Mesodermal cell (in vitro differentiated cells): ENCODE measurements at regions not wholly inside any gene's neighbourhood (a gene's known extent, or its start where the extent isn't known, plus 50 kb on each side); places are given as distances from the start of the nearest gene placed in this dataset.

Experiments
- H3K27ac ChIP-seq: 2 replicates; pipeline ENCODE4 v1.7.0; 2013; ENCODE audit warnings: mild to moderate bottlenecking, low read depth, low read length, moderate library complexity; ENCODE audit not compliant: severe bottlenecking
- H3K36me3 ChIP-seq: 2 replicates; pipeline ENCODE4 v1.7.1; 2013; ENCODE audit warnings: mild to moderate bottlenecking, low read length, moderate library complexity; ENCODE audit not compliant: control insufficient read depth, insufficient read depth
- H3K4me1 ChIP-seq: one replicate; pipeline ENCODE4 v1.7.1; 2013; ENCODE audit warnings: mild to moderate bottlenecking, low read length; ENCODE audit not compliant: insufficient read depth, control insufficient read depth, poor library complexity, severe bottlenecking
- H3K4me3 ChIP-seq: 2 replicates; pipeline ENCODE4 v1.7.0; 2013; ENCODE audit warnings: low read length, control low read depth, mild to moderate bottlenecking; ENCODE audit not compliant: insufficient read depth, poor library complexity, severe bottlenecking; ENCODE audit errors: extremely low read depth
- H3K9me3 ChIP-seq: 2 replicates; pipeline ENCODE4 v1.7.1; 2013; ENCODE audit warnings: mild to moderate bottlenecking, low read length, moderate library complexity; ENCODE audit not compliant: control insufficient read depth
- WGBS, 2 experiments: methylation state at CpG; one replicate each; pipeline ENCODE4 v1.1.5; 2013; ENCODE audit warnings: missing lambda C conversion rate in 2 of 2; ENCODE audit not compliant: insufficient coverage in 2 of 2; 5-methylcytosine and 5-hydroxymethylcytosine counted together

DNA sequence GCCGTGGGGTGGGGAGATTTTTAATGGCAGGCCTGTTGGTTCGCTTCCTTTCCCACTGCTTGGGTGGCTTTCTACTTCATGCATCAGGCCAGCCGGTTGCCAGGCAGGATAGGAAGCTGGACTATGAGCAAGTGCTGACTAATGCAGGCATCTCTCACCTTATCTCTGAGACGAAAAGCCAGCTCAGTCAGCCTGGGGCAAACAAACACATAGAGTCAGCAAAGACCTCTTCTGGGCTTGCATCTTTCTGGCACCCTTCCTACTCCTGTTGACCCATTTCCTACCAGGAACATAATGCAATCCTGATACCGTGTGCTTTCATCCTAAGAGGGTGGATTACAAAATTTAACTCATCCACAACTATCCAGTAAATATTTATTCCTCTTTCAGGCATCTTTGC, 416.6 kb upstream of the MEX3C start:
- no peaks in the 10 kb centered on the region for H3K36me3 ChIP-seq
- WGBS, 2 experiments, result 47 to 63% methylated on average over 3 of the region's 5 CpGs
- H3K4me1 ChIP-seq, result peaks cover 9% of the 10 kb centered on the region
- H3K27ac ChIP-seq, result no peak overlapping the region
- H3K4me3 ChIP-seq, result no peak overlapping the region
- no peaks in the 10 kb centered on the region for H3K9me3 ChIP-seq

DNA sequence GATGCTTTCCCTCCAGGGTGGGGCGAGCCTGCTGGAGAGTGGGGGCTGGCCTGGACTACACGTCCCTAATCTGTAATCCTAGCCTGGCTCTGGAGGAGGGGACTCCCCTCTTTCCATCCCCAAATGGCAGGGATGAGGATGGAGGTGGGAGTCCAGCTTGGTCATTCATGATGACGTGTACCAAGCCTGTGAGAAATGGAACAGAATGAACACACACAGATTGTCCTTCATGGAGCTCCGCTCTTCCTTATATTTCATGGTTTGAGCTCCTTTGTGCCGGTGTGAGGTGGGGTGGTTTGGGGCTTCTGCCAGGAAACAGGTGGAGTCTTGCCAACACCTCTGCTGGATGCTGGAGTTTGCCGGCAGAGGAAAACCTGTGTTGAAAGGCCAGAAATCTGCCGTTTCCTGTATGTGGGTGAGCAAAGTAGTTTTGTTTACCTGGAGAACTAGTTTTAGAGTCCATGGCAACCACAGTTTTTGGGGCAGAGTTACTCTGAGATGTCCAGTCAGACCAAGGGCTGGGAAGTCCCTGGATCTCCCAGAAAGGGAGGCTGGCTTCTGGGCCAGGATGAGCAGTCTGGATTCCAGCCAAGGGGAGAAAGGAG, 417.6 kb upstream of the MEX3C start:
- Histone ChIP-seq H3K4me1 (peaks cover 9% of the 10 kb centered on the region), H3K36me3 (no peaks in the 10 kb centered on the region), H3K9me3 (no peaks in the 10 kb centered on the region), H3K27ac (no peak overlapping the region), H3K4me3 (no peak overlapping the region)
- 89% methylated on average over 2 to 5 of the region's 7 CpGs for WGBS, 2 experiments

DNA sequence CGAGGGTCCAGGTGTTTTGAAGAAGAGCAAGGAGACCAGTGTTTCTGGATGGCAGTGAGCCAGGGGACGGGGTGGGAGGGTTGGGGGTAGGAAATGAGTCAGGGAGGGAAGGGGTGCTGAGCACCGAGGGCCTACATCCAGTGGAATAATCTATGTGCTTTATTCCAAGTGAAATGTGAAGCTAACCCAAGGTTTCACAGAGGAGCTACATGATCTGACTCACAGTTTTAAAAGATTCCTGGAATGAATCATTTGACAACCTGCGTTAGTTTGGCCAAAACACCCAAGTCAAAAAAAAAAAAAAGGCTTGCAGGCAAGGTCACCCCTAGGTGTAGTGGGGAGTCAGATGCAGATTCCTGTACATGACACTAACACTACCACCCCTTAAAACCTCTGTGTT, 419.7 kb upstream of the MEX3C start:
- WGBS, 2 experiments, result 78 to 83% methylated on average over 3 to 4 of the region's 4 CpGs
- Histone ChIP-seq H3K36me3 (no peaks in the 10 kb centered on the region), H3K9me3 (no peaks in the 10 kb centered on the region), H3K4me3 (no peak overlapping the region), H3K4me1 (peaks cover 12% of the 10 kb centered on the region), H3K27ac (no peak overlapping the region)

- Histone ChIP-seq H3K4me1 (peaks cover 13% of the 10 kb centered on the region), H3K27ac (no peak overlapping the region), H3K4me3 (no peak overlapping the region), H3K36me3 (no peaks in the 10 kb centered on the region), H3K9me3 (no peaks in the 10 kb centered on the region)
- WGBS, 2 experiments, result 100% methylated on average over 1 of the region's 2 CpGs
Observed at GRCh38 chr18:51617572-51618260, 420.2 kb upstream of the MEX3C start.

GRCh38 chr18:51619283-51619682, 421.8 kb upstream of the MEX3C start:
- 67 to 75% methylated on average over 1 of the region's 1 CpG for WGBS, 2 experiments
- no peaks in the 10 kb centered on the region for H3K36me3 ChIP-seq
- no peaks in the 10 kb centered on the region for H3K9me3 ChIP-seq
- no peak overlapping the region for H3K27ac ChIP-seq
- H3K4me1 ChIP-seq, result peaks cover 13% of the 10 kb centered on the region
- H3K4me3 ChIP-seq, result no peak overlapping the region

DNA sequence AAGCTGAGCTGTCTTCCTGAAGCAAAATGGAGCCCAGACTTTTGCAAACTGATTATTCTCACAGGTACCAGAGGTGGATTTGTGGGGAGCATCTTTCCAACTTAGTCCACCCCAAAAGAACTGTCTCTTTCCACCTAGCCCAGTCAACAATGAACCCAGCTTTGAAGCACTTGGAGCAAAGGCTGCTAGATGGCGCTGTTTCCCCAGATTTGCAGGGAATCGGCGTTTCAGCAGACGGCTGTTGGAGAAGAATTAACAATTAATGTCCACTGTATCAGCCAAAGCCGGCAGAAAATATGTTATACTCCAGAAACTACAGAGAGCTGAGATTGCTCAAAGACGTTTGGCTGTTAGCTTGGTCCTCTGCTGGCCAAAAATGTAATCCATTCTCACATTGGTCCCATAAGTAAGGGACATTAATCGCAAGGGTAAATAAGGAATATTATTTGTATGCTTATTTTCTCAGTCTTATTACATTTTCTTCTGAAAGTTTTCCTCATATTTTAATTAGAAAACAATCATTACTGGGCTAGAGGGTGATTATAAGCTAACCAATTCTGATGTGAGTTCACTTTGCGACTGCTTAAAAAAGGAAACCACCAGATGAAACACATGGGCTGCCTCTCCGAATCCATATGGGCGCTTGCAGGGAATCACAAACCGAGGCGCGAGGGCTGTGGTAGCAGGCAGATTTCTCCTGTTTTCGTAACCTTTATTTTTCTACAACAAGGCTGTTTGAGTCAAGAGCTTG, 423.8 kb upstream of the MEX3C start:
- 39 to 85% methylated on average over 5 to 12 of the region's 14 CpGs for WGBS, 2 experiments
- H3K9me3 ChIP-seq, result no peaks in the 10 kb centered on the region
- peaks cover 4% of the 10 kb centered on the region for H3K4me1 ChIP-seq
- no peak overlapping the region for H3K4me3 ChIP-seq
- no peak overlapping the region for H3K27ac ChIP-seq
- no peaks in the 10 kb centered on the region for H3K36me3 ChIP-seq

DNA sequence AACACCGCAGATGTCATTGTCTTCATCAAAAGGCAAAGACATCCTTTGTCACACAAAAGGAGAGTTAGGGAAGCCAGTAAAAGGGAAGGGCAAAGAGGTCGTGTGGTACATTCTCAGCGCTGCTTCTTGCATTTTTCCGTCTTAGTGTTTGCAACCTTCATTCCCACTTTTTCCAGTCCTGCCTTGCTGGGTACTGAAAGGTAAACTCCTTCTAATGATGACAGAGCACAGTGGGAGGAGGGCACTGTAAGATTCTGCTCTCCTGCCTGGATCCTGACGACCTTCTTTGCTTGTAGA, 424.3 kb upstream of the MEX3C start:
- peaks cover 4% of the 10 kb centered on the region for H3K4me1 ChIP-seq
- no peak overlapping the region for H3K27ac ChIP-seq
- 29 to 50% methylated on average over 1 to 3 of the region's 5 CpGs for WGBS, 2 experiments
- no peaks in the 10 kb centered on the region for H3K36me3 ChIP-seq
- H3K4me3 ChIP-seq, result no peak overlapping the region
- H3K9me3 ChIP-seq, result no peaks in the 10 kb centered on the region

GRCh38 chr18:51622702-51623101, 425.2 kb upstream of the MEX3C start:
- no peaks in the 10 kb centered on the region for H3K9me3 ChIP-seq
- no peaks in the 10 kb centered on the region for H3K36me3 ChIP-seq
- H3K4me1 ChIP-seq, result peaks cover 4% of the 10 kb centered on the region
- H3K27ac ChIP-seq, result no peak overlapping the region
- no peak overlapping the region for H3K4me3 ChIP-seq
- 56 to 65% methylated on average over 4 to 5 of the region's 6 CpGs for WGBS, 2 experiments

DNA sequence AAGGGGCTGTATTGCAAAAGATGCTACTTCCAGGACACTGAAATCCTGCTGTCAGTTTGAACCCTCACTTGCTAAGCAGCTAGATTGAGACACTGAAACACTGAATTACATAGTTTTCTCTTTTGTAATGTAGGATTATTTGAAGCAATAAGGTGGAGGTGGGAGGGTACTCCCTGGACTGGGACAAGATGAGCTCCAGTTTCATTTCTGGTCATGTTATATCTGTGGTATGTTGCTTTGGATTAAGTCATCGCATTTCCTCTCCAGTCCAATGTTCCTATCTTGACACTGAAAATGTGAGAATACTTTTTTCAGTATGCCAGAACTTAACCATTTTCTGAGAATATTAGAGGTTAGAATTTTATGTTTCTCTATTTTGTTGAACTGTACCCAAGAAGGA, 426.2 kb upstream of the MEX3C start:
- no peak overlapping the region for H3K27ac ChIP-seq
- no peaks in the 10 kb centered on the region for H3K36me3 ChIP-seq
- H3K9me3 ChIP-seq, result no peaks in the 10 kb centered on the region
- H3K4me3 ChIP-seq, result no peak overlapping the region
- no CpG with 5 or more reads among the region's 1 CpG for WGBS, 2 experiments
- H3K4me1 ChIP-seq, result peaks cover 4% of the 10 kb centered on the region

DNA sequence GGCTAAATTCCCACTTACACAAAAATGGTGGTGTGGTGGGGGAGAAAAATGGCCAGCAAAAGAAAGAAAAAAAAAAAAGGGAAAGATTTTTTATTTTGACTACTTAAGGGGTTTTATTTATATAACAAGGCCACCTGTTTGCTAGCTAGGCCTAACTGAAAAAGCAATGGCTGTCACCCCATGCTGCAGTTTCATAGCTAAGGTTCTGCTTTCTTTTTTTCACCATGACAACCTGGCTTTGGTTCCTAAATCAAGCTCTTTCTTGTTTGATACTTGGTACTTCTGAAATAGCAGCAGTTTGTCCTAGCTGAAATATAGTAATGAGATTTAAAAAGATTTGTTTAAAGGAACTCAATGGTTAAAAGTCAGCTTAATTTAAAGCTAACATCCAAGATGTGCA, 433.2 kb upstream of the MEX3C start:
- Histone ChIP-seq H3K9me3 (peaks cover 7% of the 10 kb centered on the region), H3K27ac (no peak overlapping the region), H3K4me1 (no peaks in the 10 kb centered on the region), H3K4me3 (no peak overlapping the region), H3K36me3 (no peaks in the 10 kb centered on the region)

- 80% methylated on average over 1 of the region's 4 CpGs; no CpG with 5 or more reads in 1 of the 2 experiments for WGBS, 2 experiments
- peaks cover 12% of the 10 kb centered on the region for H3K9me3 ChIP-seq
- H3K4me1 ChIP-seq, result no peaks in the 10 kb centered on the region
- no peak overlapping the region for H3K27ac ChIP-seq
- no peaks in the 10 kb centered on the region for H3K36me3 ChIP-seq
- no peak overlapping the region for H3K4me3 ChIP-seq
Observed at GRCh38 chr18:51637881-51638280, 440.4 kb upstream of the MEX3C start.
